Transverse colon (tissue), 4 donors: ENCODE measurements at regions not wholly inside any gene's neighbourhood (a gene's known extent, or its start where the extent isn't known, plus 50 kb on each side); places are given as distances from the start of the nearest gene placed in this dataset.

Experiments
- DNase-seq: peaks from one replicate; pipeline ENCODE4 v3.0.0-alpha.2; 2019
- H3K27ac ChIP-seq, 4 donors: fragments of 200-600 bp; sonication (generic); 2 replicates each; pipeline ENCODE4 v1.5.1; 2016 to 2018; ENCODE audit warnings: inconsistent platforms in 4 of 4
- H3K27me3 ChIP-seq: fragments of 200-600 bp; sonication (generic); 2 replicates; pipeline ENCODE4 v1.5.1; 2017; ENCODE audit warnings: inconsistent platforms
- H3K36me3 ChIP-seq, 4 donors: fragments of 200-600 bp; sonication (generic); 2 replicates each; pipeline ENCODE4 v1.5.1; 2017 to 2019; ENCODE audit warnings: inconsistent platforms in 4 of 4
- H3K4me1 ChIP-seq, 4 donors: fragments of 200-600 bp; sonication (generic); 2 replicates each; pipeline ENCODE4 v1.5.1; 2017 to 2020; ENCODE audit warnings: inconsistent platforms in 4 of 4
- H3K4me3 ChIP-seq, 4 donors: fragments of 200-600 bp; sonication (generic); 1 replicate in 1 of 4; 2 replicates in 3 of 4; pipeline versions ENCODE4 v1.5.1 to v1.6.1; 2017 to 2019; ENCODE audit warnings: inconsistent platforms in 4 of 4
- H3K9me3 ChIP-seq, 2 donors: fragments of 200-600 bp; sonication (generic); 2 replicates each; pipeline ENCODE4 v1.5.1; 2017 to 2019; ENCODE audit warnings: inconsistent platforms in 2 of 2
- CTCF ChIP-seq, 5 experiments: fragments of 200-600 bp in 3 of 5; fragments of 450-650 bp in 2 of 5; sonication (generic) in 3 of 5; IDR thresholded peaks; 1 replicate in 2 of 5; 2 replicates in 3 of 5; pipeline ENCODE4 v1.5.1; 2016 to 2017; ENCODE audit warnings: antibody characterized with exemption in 5 of 5, inconsistent platforms in 3 of 5, mild to moderate bottlenecking in 2 of 5, moderate library complexity in 1 of 5
- EP300 ChIP-seq: sonication (generic); formaldehyde crosslinking; IDR thresholded peaks from one replicate; pipeline ENCODE4 v1.6.1; 2017; ENCODE audit warnings: antibody characterized with exemption, low read depth
- POLR2A ChIP-seq: fragments of 450-650 bp; IDR thresholded peaks from one replicate; pipeline ENCODE4 v1.6.1; 2016; ENCODE audit warnings: antibody characterized with exemption, mild to moderate bottlenecking, moderate library complexity
- POLR2AphosphoS5 ChIP-seq, 3 donors: sonication (generic); formaldehyde crosslinking; IDR thresholded peaks; one replicate each; pipeline ENCODE4 v1.6.1; 2016; ENCODE audit warnings: antibody characterized with exemption in 3 of 3
- WGBS, 2 donors: methylation state at CpG; one replicate each; pipeline ENCODE4 v1.1.5; 2018; ENCODE audit warnings: low coverage in 1 of 2; 5-methylcytosine and 5-hydroxymethylcytosine counted together
- in situ Hi-C, 4 donors: fragments of 200-750 bp; cut with MboI; loops; one replicate each; pipeline versions ENCODE4 v1.15.0 to v1.15.1; 2017; ENCODE audit warnings: low sequenced_read_pairs in 3 of 4, low pct_ligation_motif_present in 1 of 4, low pct_unique_long_range_greater_than_20kb in 1 of 4
- intact Hi-C: fragments of 100-400 bp; cut with DNase I; formaldehyde crosslinking; loops from one replicate; pipeline ENCODE4 v1.15.1; 2023; ENCODE audit warnings: low total_unique reads

- Histone ChIP-seq H3K27me3 (no peaks in the 10 kb centered on the region), H3K4me3 (no peak overlapping the region), H3K9me3 (no peaks in the 10 kb centered on the region), H3K27ac (no peak overlapping the region), H3K4me1 (no peaks in the 10 kb centered on the region), H3K36me3 (no peaks in the 10 kb centered on the region)
- intact Hi-C loops (no loop called here), in situ Hi-C loops (no loop called here)
- DNase-seq: no peak
- TF ChIP-seq POLR2A (no peak), CTCF (IDR thresholded peaks at IDR 0.05) (no peak), POLR2AphosphoS5 (IDR thresholded peaks at IDR 0.05) (no peak), EP300 (no peak)
Measured at GRCh38 chr10:8768341-8768740, 713.9 kb downstream of the GATA3 start.

GRCh38 chr10:8768852-8769251 lies 714.4 kb downstream of the GATA3 start:
- in situ Hi-C loops: no loop called here
- intact Hi-C loops: no loop called here

GRCh38 chr10:8776926-8777622 lies 722.6 kb downstream of the GATA3 start:
- no peak for TF ChIP-seq CTCF (IDR thresholded peaks at IDR 0.05)
- no peak for TF ChIP-seq POLR2A
- no peak for TF ChIP-seq POLR2AphosphoS5 (IDR thresholded peaks at IDR 0.05)
- TF ChIP-seq EP300: no peak
- DNase-seq: no peak
- Histone ChIP-seq H3K4me1 (no peaks in the 10 kb centered on the region), H3K36me3 (no peaks in the 10 kb centered on the region), H3K4me3 (no peak overlapping the region), H3K27me3 (no peaks in the 10 kb centered on the region), H3K27ac (no peak overlapping the region), H3K9me3 (no peaks in the 10 kb centered on the region)
- intact Hi-C loops: loop anchor here (1.0 kb wide), 1 partner anchor 39 kb away; no protein-coding TSS in a partner anchor
- 52 to 68% methylated on average over 3 of the region's 3 CpGs for WGBS, 2 donors
- in situ Hi-C loops: no loop called here

More at GRCh38 chr10:8768852-8769251, 714.4 kb downstream of the GATA3 start:
- H3K4me3 ChIP-seq: no peak overlapping the region
- no peak for TF ChIP-seq CTCF (IDR thresholded peaks at IDR 0.05)
- TF ChIP-seq POLR2AphosphoS5 (IDR thresholded peaks at IDR 0.05): no peak
- TF ChIP-seq POLR2A: no peak
- TF ChIP-seq EP300: no peak
- H3K36me3 ChIP-seq: no peaks in the 10 kb centered on the region
- H3K27me3 ChIP-seq: no peaks in the 10 kb centered on the region
- no peak for DNase-seq
- no peak overlapping the region for H3K27ac ChIP-seq
- WGBS, 2 donors: 28 to 45% methylated on average over 3 of the region's 3 CpGs
- H3K4me1 ChIP-seq: no peaks in the 10 kb centered on the region
- H3K9me3 ChIP-seq: no peaks in the 10 kb centered on the region

GRCh38 chr10:8778713-8779112 lies 724.2 kb downstream of the GATA3 start:
- TF ChIP-seq POLR2AphosphoS5 (IDR thresholded peaks at IDR 0.05): no peak
- no peak for TF ChIP-seq POLR2A
- TF ChIP-seq EP300: no peak
- TF ChIP-seq CTCF (IDR thresholded peaks at IDR 0.05): no peak
- Histone ChIP-seq H3K27ac (no peak overlapping the region), H3K36me3 (no peaks in the 10 kb centered on the region), H3K4me1 (no peaks in the 10 kb centered on the region), H3K9me3 (no peaks in the 10 kb centered on the region), H3K4me3 (no peak overlapping the region), H3K27me3 (no peaks in the 10 kb centered on the region)
- in situ Hi-C loops: no loop called here
- 53% methylated on average over 3 of the region's 3 CpGs; no CpG with 5 or more reads in 1 of the 2 donors for WGBS, 2 donors
- no peak for DNase-seq
- intact Hi-C loops: no loop called here
